GM20000 (cell line): ENCODE measurements at regions not wholly inside any gene's neighbourhood (a gene's known extent, or its start where the extent isn't known, plus 50 kb on each side); places are given as distances from the start of the nearest gene placed in this dataset.

Experiments used
- DNase-seq: peaks from one replicate; pipeline ENCODE4 v3.0.0; 2012; ENCODE audit warnings: low spot score
- CTCF ChIP-seq: IDR thresholded peaks from 2 replicates; pipeline ENCODE4 v1.5.1; 2012; ENCODE audit warnings: mild to moderate bottlenecking, control low read depth; ENCODE audit errors: extremely low read depth, missing control alignments

- no peak for TF ChIP-seq CTCF
- DNase-seq = no peak
Measured at GRCh38 chr2:236754271-236754944, 184.8 kb downstream of the ACKR3 start.

GRCh38 chr2:236755278-236755840 is 185.7 kb downstream of the ACKR3 start:
- TF ChIP-seq CTCF = no peak
- DNase-seq = no peak

GRCh38 chr2:236758406-236758805 is 188.8 kb downstream of the ACKR3 start:
- no peak for TF ChIP-seq CTCF
- no peak for DNase-seq

GRCh38 chr2:236760246-236760645 is 190.6 kb downstream of the ACKR3 start:
- no peak for TF ChIP-seq CTCF
- no peak for DNase-seq

GRCh38 chr2:236761358-236761757 is 191.7 kb downstream of the ACKR3 start:
- DNase-seq = no peak
- no peak for TF ChIP-seq CTCF

- DNase-seq = no peak
- TF ChIP-seq CTCF = no peak
Measured at GRCh38 chr2:236762628-236763027, 193.0 kb downstream of the ACKR3 start.

- TF ChIP-seq CTCF = no peak
- DNase-seq = no peak
Measured at GRCh38 chr2:236763857-236764256, 194.2 kb downstream of the ACKR3 start.
